ENCODE measurements at regions not wholly inside any gene's neighbourhood (a gene's known extent, or its start where the extent isn't known, plus 50 kb on each side); places are given as distances from the start of the nearest gene placed in this dataset.

DNA sequence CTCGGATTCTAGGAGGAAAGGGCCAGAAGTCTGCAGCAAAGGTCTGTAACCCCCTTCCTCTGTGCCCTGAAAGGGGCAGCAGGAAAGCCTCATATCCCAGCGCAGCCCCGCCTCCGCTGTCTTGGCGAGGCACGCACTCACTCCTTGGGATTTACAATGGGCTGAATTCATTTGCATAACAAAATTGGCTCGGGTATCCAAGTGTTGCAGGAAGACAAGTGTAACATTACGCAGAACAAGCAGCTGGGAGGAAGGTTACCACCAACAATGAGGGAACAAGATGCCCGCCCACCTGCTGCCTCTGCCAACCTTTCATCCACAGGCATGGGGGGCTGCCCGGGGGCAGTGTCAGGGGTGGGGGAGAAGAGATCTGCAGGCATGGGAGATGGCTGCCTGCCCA is 130.4 kb downstream of the MRM1 start:
- no peak for DNase-seq (ENCODE audit: low read depth)
- no peak overlapping the region for H3K4me3 ChIP-seq (ENCODE audit: low read depth, low read length)
- TF ChIP-seq, protein P1, sequence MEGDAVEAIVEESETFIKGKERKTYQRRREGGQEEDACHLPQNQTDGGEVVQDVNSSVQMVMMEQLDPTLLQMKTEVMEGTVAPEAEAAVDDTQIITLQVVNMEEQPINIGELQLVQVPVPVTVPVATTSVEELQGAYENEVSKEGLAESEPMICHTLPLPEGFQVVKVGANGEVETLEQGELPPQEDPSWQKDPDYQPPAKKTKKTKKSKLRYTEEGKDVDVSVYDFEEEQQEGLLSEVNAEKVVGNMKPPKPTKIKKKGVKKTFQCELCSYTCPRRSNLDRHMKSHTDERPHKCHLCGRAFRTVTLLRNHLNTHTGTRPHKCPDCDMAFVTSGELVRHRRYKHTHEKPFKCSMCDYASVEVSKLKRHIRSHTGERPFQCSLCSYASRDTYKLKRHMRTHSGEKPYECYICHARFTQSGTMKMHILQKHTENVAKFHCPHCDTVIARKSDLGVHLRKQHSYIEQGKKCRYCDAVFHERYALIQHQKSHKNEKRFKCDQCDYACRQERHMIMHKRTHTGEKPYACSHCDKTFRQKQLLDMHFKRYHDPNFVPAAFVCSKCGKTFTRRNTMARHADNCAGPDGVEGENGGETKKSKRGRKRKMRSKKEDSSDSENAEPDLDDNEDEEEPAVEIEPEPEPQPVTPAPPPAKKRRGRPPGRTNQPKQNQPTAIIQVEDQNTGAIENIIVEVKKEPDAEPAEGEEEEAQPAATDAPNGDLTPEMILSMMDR (conservative IDR thresholded peaks at IDR 0.05; ENCODE audit: low read depth, low read length): no peak

DNA sequence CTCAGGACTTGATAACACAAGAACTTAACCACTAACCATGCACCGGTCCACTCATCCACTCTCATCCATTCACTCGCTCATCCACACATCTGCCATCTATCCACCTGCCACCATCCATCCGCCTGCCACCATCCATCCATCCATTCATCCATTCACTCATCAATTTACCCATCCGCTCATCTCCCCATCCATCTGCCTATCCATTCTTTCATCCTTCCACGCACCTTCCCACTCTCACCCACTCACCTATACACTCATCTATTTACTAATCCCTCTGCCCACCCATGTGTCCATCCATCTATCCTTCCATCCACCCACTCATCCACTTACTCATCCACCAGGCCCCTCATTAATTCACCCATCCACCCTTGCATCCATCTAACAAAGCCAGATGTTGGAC is 131.0 kb downstream of the MRM1 start:
- no peak overlapping the region for H3K4me3 ChIP-seq (ENCODE audit: low read depth, low read length)
- DNase-seq (ENCODE audit: low read depth): no peak
- TF ChIP-seq, protein P1 (conservative IDR thresholded peaks at IDR 0.05; ENCODE audit: low read depth, low read length): no peak

DNA sequence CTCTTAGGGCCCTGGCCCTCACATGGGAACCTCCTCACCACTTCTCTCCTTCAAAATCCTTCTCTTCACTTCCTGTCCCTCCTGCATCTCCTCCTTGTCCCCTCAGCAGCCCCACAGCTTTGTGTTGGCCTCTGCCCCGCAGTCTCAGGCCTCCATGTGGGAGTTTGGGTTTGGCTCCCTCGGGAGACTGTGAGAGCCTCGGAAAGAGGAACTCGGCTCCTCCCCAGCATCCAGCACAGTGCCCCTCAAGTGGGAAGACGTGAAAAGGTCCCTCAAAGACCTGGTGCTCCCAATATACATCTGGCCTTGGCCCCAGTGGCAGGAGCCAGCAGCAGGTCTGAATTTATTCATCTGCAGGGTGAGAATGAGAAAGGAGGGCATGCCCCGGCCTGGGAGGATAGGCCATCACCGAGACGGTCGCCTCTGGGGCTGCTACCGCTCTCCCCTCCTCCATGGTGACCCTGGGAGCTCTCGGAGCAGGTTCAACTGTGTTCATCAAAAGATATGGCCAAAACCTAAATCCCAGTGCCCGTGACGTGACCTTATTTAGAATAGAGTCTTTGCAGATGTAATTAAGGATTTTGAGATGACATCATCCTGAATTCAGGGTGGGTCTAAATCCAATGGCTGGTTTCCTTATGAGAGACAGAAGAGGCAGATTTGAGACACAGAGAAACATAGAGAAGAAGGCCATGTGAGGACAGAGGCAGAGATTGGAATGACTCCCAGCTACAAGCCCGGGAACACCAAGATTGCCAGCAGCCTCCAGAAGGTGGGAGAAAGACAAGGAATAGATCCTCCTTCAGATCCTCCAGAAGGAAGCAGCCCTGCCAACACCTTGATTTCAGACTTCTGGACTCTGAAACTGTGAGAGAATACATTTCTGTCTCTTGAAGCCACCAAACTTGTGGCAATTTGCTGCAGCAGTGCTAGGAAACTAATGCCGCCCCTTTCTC is 135.1 kb downstream of the MRM1 start:
- no peak for DNase-seq (ENCODE audit: low read depth)
- H3K4me3 ChIP-seq (ENCODE audit: low read depth, low read length): no peak overlapping the region
- TF ChIP-seq, protein P1 (conservative IDR thresholded peaks at IDR 0.05; ENCODE audit: low read depth, low read length): no peak

DNA sequence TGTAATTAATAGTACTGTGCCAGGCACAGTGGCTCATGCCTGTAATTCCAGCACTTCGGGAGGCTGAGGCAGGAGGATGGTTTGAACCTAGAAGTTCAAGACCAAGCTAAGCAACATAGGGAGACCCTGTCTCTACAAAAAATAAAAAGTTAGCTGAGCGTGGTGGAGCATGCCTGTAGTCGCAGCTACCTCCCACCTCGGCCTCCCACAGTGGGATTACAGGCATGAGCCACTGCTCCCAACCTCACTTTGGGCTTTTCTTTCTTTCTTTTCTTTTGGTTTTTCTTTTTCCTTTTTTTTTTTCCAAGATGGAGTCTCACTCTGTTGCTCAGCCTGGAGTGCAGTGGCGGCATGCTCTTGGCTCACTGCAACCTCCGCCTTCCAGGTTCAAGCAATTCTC is 137.8 kb downstream of the MRM1 start:
- no peak overlapping the region for H3K4me3 ChIP-seq (ENCODE audit: low read depth, low read length)
- no peak for DNase-seq (ENCODE audit: low read depth)
- TF ChIP-seq, protein P1 (conservative IDR thresholded peaks at IDR 0.05; ENCODE audit: low read depth, low read length): no peak

DNA sequence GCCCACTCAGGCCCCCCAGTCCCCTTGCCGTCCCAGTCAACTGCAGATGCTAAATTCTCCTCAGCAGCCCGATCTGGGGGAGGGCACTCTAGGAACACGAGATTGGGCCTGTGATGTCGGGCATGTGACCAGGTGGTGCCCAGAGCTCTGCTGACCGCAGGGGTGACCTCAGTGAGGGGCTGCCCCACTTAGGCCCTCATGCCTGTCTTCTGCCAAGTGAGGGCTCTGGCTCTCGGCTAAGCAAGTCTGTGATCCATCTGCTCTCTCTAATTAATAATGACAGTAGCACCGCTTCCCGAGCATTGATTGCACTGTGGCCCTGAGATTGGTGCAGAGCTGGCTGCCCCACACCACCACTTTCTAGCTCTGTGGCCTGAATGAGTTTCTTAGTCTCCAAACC is 138.8 kb downstream of the MRM1 start:
- DNase-seq (ENCODE audit: low read depth): no peak
- no peak overlapping the region for H3K4me3 ChIP-seq (ENCODE audit: low read depth, low read length)
- TF ChIP-seq, protein P1 (conservative IDR thresholded peaks at IDR 0.05; ENCODE audit: low read depth, low read length): no peak

DNA sequence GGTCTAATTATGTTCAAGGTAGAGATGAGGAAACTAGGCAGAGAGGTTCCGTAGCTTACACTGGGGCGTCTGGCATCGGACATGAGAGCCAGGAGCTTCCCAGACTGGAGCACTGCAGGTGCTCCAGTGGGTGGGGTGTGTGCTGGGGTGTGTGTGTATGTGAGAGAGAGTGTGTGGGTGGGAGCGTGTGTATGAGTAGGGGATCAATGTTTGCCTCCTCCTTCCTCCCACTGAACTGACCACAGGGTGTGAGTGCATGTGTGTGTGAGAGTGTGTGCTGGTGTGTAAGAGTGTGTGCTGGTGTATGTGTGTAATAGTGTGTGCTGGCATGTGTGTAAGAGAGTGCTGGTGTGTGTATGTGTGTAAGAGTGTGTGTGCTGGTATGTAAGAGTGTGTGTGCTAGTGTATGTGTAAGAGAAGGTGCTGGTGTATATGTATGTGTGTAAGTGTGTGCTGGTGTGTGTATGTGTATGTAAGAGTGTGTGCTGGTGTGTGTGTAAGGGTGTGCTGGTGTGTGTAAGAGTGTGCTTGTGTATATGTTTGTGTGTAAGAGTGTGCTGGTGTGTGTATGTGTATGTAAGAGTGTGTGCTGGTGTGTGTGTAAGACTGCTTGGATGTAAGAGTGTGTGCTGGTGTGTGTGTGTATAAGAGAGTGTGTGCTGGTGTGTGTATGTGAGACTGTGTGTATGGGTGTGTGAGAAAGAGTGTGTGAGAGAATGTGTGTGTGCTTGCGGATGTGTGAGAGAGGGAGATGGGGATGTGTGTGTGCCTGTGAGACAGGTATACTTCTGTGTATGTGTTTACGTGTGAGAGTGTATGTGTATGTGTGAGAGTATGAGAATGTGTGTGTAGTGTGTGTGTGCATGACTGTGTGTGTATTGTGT is 139.9 kb downstream of the MRM1 start:
- DNase-seq (ENCODE audit: low read depth): no peak
- TF ChIP-seq, protein P1 (conservative IDR thresholded peaks at IDR 0.05; ENCODE audit: low read depth, low read length): no peak
- H3K4me3 ChIP-seq (ENCODE audit: low read depth, low read length): no peak overlapping the region

Measured in epithelial cell of proximal tubule (primary cell).